ENCODE measurements at regions not wholly inside any gene's neighbourhood (a gene's known extent, or its start where the extent isn't known, plus 50 kb on each side); places are given as distances from the start of the nearest gene placed in this dataset.

DNA sequence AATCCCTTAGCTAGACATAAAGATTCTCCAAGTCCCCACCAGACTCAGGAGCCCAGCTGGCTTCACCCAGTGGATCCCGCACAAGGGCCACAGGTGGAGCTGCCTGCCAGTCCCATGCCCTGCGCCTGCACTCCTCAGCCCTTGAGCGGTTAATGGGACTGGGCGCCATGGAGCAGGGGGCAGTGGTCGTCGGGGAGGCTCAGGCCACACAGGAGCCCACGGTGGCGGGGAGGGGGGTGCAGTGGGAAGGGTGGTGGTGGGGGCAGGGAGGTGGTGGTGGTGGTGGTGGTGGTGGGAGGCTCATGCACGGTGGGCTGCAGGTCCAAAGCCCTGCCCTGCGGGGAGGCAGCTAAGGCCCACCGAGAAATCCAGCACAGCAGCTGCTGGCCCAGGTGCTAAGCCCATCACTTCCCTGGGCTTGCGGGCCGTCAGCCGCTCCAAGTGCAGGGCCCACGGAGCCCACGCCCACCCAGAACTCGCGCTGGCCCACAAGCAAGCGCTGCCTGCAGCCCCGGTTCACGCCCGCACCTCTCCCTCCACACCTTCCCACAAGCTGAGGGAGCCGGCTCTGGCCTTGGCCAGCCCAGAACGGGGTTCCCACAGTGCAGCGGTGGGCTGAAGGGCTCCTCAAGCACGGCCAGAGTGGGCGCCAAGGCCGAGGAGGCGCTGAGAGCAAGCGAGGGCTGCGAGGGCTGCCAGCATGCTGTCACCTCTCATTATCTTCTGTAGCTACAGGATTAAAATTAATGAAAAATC is 732.5 kb upstream of the POM121L12 start:
- no peak for TF ChIP-seq L3MBTL2 (conservative IDR thresholded peaks at IDR 0.05)
- TF ChIP-seq PKNOX1 (IDR thresholded peaks at IDR 0.05): no peak

Measured in HEK293T (cell line).